Right lobe of liver (tissue), 4 donors: ENCODE measurements at regions not wholly inside any gene's neighbourhood (a gene's known extent, or its start where the extent isn't known, plus 50 kb on each side); places are given as distances from the start of the nearest gene placed in this dataset.
"Not testable (repeated sequence)": the region's sequence is repeated elsewhere in the genome, so short reads cannot be mapped to it uniquely, and the experiment has no call there.

Experiments
- CTCF ChIP-seq, 4 donors: fragments of 200-600 bp in 3 of 4; fragments of 450-650 bp in 1 of 4; IDR thresholded peaks; one replicate each; pipeline versions ENCODE4 v1.5.1 to v1.8.0; 2016 to 2022; ENCODE audit warnings: antibody characterized with exemption in 4 of 4, mild to moderate bottlenecking in 2 of 4
- POLR2A ChIP-seq: fragments of 450-650 bp; IDR thresholded peaks from one replicate; pipeline ENCODE4 v1.6.1; 2017; ENCODE audit warnings: antibody characterized with exemption, mild to moderate bottlenecking
- donor health status: DM: no; HTN: no; CAD: no.
- donor health status: DM: no; HTN: no; CAD: no.
- donor health status: DM: no; HTN: yes; CAD: no.

- not testable (repeated sequence) for TF ChIP-seq CTCF (IDR thresholded peaks at IDR 0.05); POLR2A
Measured at GRCh38 chr21:14008006-14008405, 202.7 kb downstream of the LIPI start.
